ENCODE measurements at regions not wholly inside any gene's neighbourhood (a gene's known extent, or its start where the extent isn't known, plus 50 kb on each side); places are given as distances from the start of the nearest gene placed in this dataset.
"Not testable (repeated sequence)": the region's sequence is repeated elsewhere in the genome, so short reads cannot be mapped to it uniquely, and the experiment has no call there.

GRCh38 chr5:87210743-87211142 lies 56.9 kb upstream of the RASA1 start:
- Histone ChIP-seq H3K4me3 (no peak overlapping the region), H3K27ac (no peak overlapping the region), H3K4me1 (no peaks in the 10 kb centered on the region), H3K9me3 (no peaks in the 10 kb centered on the region), H3K4me2 (no peak overlapping the region)
- DNase-seq (ENCODE audit: low read depth in 1 of 2, low spot score in 1 of 2): no peak
- POLR2A ChIA-PET: no interaction called here
- FAIRE-seq: no peak
- CTCF ChIA-PET: no interaction called here
- no peak for TF ChIP-seq ZSCAN20 (CRISPR knock-in tag; IDR thresholded peaks at IDR 0.05)
- no peak for TF ChIP-seq USF2 (IDR thresholded peaks at IDR 0.05)
- no peak for TF ChIP-seq MAFK (IDR thresholded peaks at IDR 0.05; ENCODE audit: partially characterized antibody)
- no peak for TF ChIP-seq FOSL2 (IDR thresholded peaks at IDR 0.05)
- TF ChIP-seq FOSL2 (CRISPR knock-in tag; IDR thresholded peaks at IDR 0.05): no peak
- no peak for TF ChIP-seq NPAS2 (CRISPR knock-in tag; IDR thresholded peaks at IDR 0.05; ENCODE audit: borderline replicate concordance)
- TF ChIP-seq CBX8 (IDR thresholded peaks at IDR 0.05): no peak
- TF ChIP-seq JUN (IDR thresholded peaks at IDR 0.05): no peak
- no peak for TF ChIP-seq CEBPB (IDR thresholded peaks at IDR 0.05)
- TF ChIP-seq E2F6 (IDR thresholded peaks at IDR 0.05; ENCODE audit: borderline replicate concordance, low read depth): no peak
- TF ChIP-seq HEYL (CRISPR knock-in tag; IDR thresholded peaks at IDR 0.05): no peak
- no peak for TF ChIP-seq ELK1 (IDR thresholded peaks at IDR 0.05; ENCODE audit: low read depth, low read length)
- TF ChIP-seq KDM1A (IDR thresholded peaks at IDR 0.05; ENCODE audit: low read depth): no peak
- TF ChIP-seq, protein P1, sequence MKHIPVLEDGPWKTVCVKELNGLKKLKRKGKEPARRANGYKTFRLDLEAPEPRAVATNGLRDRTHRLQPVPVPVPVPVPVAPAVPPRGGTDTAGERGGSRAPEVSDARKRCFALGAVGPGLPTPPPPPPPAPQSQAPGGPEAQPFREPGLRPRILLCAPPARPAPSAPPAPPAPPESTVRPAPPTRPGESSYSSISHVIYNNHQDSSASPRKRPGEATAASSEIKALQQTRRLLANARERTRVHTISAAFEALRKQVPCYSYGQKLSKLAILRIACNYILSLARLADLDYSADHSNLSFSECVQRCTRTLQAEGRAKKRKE (CRISPR knock-in tag; IDR thresholded peaks at IDR 0.05; ENCODE audit: low read depth): no peak
- TF ChIP-seq MAZ (IDR thresholded peaks at IDR 0.05; ENCODE audit: borderline replicate concordance, low read depth, low read length): no peak
- WGBS (ENCODE audit: missing lambda C conversion rate): 29% methylated on average over 2 of the region's 2 CpGs
- no peak for ATAC-seq

- ChIA-PET POLR2A (no interaction called here), CTCF (no interaction called here)
- no peak overlapping the region for H3K27ac ChIP-seq
- H3K4me2 ChIP-seq: no peak overlapping the region
- H3K9me3 ChIP-seq: no peaks in the 10 kb centered on the region
- WGBS (ENCODE audit: missing lambda C conversion rate): 2% methylated on average over 1 of the region's 1 CpG
- no peak overlapping the region for H3K4me3 ChIP-seq
- FAIRE-seq: no peak
- ATAC-seq: no peak
- no peaks in the 10 kb centered on the region for H3K4me1 ChIP-seq
- TF ChIP-seq, protein P2, sequence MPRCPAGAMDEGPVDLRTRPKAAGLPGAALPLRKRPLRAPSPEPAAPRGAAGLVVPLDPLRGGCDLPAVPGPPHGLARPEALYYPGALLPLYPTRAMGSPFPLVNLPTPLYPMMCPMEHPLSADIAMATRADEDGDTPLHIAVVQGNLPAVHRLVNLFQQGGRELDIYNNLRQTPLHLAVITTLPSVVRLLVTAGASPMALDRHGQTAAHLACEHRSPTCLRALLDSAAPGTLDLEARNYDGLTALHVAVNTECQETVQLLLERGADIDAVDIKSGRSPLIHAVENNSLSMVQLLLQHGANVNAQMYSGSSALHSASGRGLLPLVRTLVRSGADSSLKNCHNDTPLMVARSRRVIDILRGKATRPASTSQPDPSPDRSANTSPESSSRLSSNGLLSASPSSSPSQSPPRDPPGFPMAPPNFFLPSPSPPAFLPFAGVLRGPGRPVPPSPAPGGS (IDR thresholded peaks at IDR 0.05): no peak
- TF ChIP-seq KDM5A (IDR thresholded peaks at IDR 0.05) (no peak), FOSB (CRISPR knock-in tag; IDR thresholded peaks at IDR 0.05) (no peak), NPAS2 (CRISPR knock-in tag; IDR thresholded peaks at IDR 0.05; ENCODE audit: borderline replicate concordance) (no peak), GATA3 (IDR thresholded peaks at IDR 0.05; ENCODE audit: borderline replicate concordance) (no peak), HEYL (CRISPR knock-in tag; IDR thresholded peaks at IDR 0.05) (no peak), EHF (CRISPR knock-in tag; IDR thresholded peaks at IDR 0.05) (no peak), HOXB13 (CRISPR knock-in tag; IDR thresholded peaks at IDR 0.05; ENCODE audit: low read depth) (no peak), HOXA7 (CRISPR knock-in tag; IDR thresholded peaks at IDR 0.05) (no peak), ZSCAN20 (CRISPR knock-in tag; IDR thresholded peaks at IDR 0.05) (no peak), CHD4 (IDR thresholded peaks at IDR 0.05; ENCODE audit: borderline replicate concordance) (no peak), SREBF2 (IDR thresholded peaks at IDR 0.05) (no peak), CBX2 (IDR thresholded peaks at IDR 0.05; ENCODE audit: borderline replicate concordance, low read depth) (no peak), CBX8 (IDR thresholded peaks at IDR 0.05) (no peak), MAZ (IDR thresholded peaks at IDR 0.05; ENCODE audit: borderline replicate concordance, low read depth, low read length) (no peak)
- TF ChIP-seq, protein P3, sequence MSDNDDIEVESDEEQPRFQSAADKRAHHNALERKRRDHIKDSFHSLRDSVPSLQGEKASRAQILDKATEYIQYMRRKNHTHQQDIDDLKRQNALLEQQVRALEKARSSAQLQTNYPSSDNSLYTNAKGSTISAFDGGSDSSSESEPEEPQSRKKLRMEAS (IDR thresholded peaks at IDR 0.05): no peak
- TF ChIP-seq, protein P4, sequence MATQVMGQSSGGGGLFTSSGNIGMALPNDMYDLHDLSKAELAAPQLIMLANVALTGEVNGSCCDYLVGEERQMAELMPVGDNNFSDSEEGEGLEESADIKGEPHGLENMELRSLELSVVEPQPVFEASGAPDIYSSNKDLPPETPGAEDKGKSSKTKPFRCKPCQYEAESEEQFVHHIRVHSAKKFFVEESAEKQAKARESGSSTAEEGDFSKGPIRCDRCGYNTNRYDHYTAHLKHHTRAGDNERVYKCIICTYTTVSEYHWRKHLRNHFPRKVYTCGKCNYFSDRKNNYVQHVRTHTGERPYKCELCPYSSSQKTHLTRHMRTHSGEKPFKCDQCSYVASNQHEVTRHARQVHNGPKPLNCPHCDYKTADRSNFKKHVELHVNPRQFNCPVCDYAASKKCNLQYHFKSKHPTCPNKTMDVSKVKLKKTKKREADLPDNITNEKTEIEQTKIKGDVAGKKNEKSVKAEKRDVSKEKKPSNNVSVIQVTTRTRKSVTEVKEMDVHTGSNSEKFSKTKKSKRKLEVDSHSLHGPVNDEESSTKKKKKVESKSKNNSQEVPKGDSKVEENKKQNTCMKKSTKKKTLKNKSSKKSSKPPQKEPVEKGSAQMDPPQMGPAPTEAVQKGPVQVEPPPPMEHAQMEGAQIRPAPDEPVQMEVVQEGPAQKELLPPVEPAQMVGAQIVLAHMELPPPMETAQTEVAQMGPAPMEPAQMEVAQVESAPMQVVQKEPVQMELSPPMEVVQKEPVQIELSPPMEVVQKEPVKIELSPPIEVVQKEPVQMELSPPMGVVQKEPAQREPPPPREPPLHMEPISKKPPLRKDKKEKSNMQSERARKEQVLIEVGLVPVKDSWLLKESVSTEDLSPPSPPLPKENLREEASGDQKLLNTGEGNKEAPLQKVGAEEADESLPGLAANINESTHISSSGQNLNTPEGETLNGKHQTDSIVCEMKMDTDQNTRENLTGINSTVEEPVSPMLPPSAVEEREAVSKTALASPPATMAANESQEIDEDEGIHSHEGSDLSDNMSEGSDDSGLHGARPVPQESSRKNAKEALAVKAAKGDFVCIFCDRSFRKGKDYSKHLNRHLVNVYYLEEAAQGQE (IDR thresholded peaks at IDR 0.05): no peak
- TF ChIP-seq, protein P1 (CRISPR knock-in tag; IDR thresholded peaks at IDR 0.05; ENCODE audit: low read depth): no peak
- DNase-seq (ENCODE audit: low read depth in 1 of 2, low spot score in 1 of 2): no peak
These were observed 56.0 kb upstream of the RASA1 start for GRCh38 chr5:87211676-87212075.

DNA sequence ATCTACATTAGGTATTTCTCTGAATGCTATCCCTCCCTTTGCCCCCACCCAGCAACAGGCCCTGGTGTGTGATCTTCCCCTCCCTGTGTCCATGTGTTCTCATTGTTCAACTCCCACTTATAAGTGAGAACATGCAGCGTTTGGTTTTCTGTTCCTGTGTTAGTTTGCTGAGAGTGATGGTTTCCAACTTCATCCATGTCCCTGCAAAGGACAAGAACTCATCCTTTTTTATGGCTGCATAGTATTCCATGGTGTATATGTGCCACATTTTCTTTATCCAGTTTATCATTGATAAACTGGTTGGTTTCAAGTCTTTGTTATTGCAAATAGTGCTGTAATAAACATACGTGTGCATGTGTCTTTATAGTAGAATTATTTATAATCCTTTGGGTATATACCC lies 55.5 kb upstream of the RASA1 start:
- CTCF ChIA-PET; DNase-seq (ENCODE audit: low read depth in 1 of 2, low spot score in 1 of 2); ATAC-seq; FAIRE-seq; H3K9me3 ChIP-seq; H3K4me1 ChIP-seq; POLR2A ChIA-PET; H3K4me2 ChIP-seq; H3K27ac ChIP-seq; H3K4me3 ChIP-seq: not testable (repeated sequence)
- WGBS (ENCODE audit: missing lambda C conversion rate): 1% methylated on average over 2 of the region's 2 CpGs
